GM21619 (cell line): ENCODE measurements at regions not wholly inside any gene's neighbourhood (a gene's known extent, or its start where the extent isn't known, plus 50 kb on each side); places are given as distances from the start of the nearest gene placed in this dataset.
"Not testable (repeated sequence)": the region's sequence is repeated elsewhere in the genome, so short reads cannot be mapped to it uniquely, and the experiment has no call there.

ENCODE experiments used
- ATAC-seq: cut with Tn5 transposase; IDR thresholded peaks from one replicate; pipeline ENCODE4 v1.9.1; 2021; ENCODE audit not compliant: unreplicated experiment

GRCh38 chr10:124217906-124218804, 124.8 kb upstream of the CHST15 start:
- ATAC-seq = no peak

GRCh38 chr10:124217031-124217430, 123.6 kb upstream of the CHST15 start:
- no peak for ATAC-seq

DNA sequence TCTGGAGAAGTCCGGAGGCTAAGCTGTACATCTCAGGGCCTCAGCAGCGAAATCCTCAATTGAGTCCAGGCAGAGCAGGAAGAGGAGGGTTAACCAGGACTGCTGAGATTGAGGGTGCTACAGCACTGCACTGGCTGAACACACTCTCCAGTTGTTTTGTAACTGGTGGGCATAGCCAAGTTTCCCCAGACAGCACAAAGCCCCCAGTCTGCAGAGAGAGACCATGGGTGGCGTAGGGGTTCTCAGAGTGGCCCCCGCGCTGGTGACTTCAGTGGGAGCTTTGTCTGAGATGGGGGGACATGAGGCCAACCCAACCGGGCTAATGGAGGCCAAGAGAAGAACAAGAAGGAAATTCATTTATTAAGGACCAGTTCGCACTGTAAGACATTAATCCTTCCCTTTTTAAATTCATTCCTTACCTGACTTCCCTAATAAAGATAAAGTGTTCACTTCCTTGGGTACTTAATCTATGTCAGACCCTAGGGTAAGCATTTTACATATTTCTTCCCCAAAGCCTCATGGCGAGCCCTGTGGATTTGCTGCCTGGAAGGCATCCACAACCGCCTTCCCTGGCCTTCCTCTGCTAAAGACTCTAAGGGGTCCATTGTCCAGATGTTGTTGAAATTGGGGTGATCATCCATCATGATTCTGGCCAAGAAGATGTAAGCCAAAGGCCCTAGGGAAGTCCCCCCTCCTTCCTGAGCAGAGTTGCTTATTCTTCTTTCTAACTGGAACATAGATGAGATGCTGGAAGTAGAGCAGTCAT, 121.4 kb upstream of the CHST15 start:
- ATAC-seq = no peak

DNA sequence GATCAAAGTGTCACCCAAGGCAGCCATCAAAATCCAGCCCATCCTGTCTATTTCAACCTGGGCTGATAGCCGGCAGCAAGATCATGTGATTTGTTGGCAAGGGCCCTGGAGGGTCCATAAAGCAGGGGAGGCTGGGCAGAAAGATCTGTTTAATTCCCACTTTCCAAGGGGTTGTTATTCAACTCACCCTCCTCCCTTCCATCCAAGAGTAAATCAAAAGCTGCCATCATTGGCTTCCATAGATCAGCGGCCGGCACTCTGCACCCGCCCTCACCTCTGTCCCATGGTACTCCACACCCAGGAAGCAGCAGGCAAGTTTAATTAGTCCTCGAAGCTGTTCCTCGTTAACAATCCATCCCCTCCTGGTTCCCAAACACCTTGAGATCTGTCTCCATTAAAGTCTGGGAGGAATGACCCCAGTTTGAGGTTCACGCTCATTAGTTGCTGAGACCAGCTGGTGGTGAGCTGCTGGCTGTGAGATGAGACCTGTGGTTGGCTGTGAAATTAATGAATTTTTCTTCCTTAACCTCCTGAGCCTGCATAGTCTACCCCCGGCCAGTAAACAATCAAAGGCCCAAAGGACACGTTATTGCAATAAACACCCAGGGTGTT, 120.6 kb upstream of the CHST15 start:
- no peak for ATAC-seq

DNA sequence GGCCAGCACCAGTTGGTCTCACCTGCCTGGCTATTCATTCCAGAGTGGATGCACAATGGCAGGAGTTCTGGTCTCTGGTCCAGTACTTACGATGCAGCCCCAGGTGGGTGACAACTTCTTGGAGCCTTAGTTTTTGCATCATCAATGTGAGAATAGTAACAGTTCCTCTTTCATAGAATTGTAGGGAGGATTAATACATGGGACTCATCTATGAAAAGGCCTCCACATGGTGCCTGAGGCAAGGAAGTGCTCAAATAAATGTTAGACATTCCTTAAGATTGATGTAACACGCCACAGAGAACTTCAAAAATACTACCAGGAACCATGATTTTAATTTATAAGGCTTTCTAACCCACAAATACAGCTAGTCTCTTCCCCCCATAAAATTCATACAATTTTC, 120.1 kb upstream of the CHST15 start:
- no peak for ATAC-seq

DNA sequence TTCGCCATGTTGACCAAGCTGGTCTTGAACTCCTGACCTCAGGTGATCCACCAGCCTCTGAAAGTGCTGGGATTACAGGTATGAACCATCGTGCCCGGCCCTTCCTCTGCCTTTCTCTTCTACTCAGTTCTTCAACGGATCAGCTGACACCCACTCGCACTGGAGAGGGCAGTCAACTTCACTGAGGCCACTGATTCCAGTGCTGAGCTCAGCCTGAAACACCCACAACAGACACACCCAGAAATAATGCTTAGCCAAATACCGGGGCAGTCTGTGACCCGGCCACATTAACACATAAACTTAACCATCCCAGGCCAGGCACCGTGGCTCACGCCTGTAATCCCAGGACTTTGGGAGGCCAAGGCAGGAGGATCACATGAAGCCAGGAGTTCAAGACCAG, 119.3 kb upstream of the CHST15 start:
- no peak for ATAC-seq

DNA sequence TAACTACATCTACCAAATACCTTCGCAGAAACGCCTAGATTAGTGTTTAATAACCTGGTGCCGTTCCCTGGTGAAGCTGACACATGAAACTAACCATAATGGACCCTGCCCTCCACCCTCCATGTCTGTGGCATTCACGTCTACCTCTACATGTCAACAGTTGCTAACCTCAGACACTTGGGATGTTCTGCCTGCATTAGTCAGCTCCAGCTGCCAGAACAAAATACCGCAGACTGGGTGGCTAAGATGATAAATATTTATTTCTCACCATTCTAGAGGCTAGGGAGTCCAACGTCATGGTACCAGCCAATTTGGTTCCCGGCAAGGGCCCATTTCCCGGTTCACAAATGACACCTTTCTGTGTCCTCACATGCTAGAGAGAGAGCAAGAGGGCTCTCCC, 118.5 kb upstream of the CHST15 start:
- no peak for ATAC-seq

DNA sequence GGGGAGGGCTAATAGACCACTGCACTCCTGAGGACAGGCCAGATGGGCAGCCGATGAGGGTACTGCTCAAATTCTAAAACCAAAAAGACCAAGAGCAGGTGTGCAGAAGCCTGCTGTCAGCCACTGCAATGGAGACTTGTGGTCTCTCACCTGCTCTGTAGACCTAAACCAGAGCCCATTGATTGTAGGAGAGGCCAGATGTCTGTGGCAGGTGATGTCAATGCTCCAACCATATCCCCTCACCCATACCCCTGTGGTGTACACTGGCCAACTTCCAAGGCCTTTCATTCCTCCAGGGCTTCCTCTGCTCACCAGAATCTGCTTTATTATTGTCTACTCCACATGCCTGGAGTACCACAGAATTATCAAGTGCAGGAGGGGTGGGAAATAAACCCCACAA, 116.9 kb upstream of the CHST15 start:
- ATAC-seq = no peak

DNA sequence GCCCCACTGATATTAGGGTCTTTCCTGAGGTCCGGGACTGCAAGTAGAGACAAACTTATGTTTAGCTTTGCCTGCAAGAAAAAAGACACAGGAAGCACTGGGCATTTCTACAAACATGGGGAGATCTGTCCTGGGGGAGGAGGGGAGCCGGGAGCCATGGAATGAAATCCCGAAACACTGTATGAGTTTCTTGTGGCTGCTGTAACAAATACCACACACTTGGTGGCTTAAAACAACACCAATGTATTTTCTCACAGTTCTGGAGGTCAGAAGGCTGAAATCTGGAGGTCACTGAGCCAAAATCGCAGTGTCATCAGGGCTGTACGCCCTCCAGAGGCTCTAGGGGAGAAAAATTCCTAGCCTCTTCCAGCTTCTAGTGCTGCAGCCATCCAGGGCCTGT, 114.0 kb upstream of the CHST15 start:
- no peak for ATAC-seq

- ATAC-seq = no peak
Measured at GRCh38 chr10:124206616-124207015, 113.2 kb upstream of the CHST15 start.

DNA sequence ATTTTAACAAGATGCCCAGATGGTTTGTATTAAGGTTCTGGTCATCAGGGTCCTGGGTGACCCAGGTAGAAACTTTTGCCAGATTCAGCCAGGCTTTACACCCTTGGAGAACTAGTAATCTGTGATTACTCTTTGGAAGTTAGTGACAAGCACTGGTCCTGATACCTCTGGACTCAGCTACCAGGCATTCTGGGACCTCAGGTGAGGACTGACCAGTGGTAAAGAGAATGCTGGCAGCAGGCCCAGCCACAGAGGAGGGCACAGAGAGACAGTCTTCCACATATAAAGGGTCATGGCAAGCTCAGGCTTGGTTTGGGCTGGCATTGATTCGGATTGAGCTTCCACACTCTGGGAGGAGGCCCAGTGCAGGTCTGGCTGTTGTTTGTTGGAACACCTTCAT, 112.0 kb upstream of the CHST15 start:
- ATAC-seq = no peak

GRCh38 chr10:124204726-124205125, 111.3 kb upstream of the CHST15 start:
- no peak for ATAC-seq

- no peak for ATAC-seq
Measured at GRCh38 chr10:124200011-124200410, 106.6 kb upstream of the CHST15 start.

- no peak for ATAC-seq
Measured at GRCh38 chr10:124198871-124199270, 105.5 kb upstream of the CHST15 start.

- no peak for ATAC-seq
Measured at GRCh38 chr10:124198125-124198501, 104.7 kb upstream of the CHST15 start.

DNA sequence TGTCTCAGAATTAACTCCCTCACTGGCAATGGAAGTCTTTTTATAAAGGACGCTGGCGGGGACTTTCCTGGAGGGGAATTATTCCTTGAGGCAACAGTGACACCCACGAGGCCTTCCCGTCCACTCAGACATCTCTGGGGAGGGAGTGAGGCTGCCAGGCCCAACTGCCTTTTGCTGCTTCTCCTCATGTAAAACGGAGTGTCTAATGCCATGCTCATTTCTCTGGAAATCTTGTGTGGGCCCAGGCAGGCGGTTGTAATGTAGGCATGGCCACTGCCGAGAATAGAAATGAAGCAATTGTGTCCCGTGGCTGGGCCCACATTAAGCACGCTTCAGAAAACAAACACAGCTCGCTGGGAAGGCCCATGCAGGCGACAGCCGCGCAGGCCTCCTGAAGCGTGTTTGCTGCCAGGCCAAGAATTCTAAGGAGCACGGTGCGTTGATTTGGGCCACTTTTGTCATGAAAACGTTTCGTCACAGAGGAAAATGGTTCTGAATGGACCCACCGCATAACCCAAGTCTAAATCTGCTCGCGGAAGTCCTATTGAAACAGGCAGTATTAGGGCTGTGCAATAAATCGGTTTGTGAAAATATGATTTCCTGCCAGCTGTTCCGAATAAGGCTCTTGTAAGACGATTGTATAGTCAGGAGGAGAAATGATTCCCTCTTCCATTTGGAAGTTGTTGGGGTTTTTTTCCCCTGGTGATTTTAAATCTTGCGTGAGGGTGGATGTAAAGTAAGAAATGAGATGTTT, 104.2 kb upstream of the CHST15 start:
- no peak for ATAC-seq

- no peak for ATAC-seq
Measured at GRCh38 chr10:124196659-124197058, 103.3 kb upstream of the CHST15 start.

DNA sequence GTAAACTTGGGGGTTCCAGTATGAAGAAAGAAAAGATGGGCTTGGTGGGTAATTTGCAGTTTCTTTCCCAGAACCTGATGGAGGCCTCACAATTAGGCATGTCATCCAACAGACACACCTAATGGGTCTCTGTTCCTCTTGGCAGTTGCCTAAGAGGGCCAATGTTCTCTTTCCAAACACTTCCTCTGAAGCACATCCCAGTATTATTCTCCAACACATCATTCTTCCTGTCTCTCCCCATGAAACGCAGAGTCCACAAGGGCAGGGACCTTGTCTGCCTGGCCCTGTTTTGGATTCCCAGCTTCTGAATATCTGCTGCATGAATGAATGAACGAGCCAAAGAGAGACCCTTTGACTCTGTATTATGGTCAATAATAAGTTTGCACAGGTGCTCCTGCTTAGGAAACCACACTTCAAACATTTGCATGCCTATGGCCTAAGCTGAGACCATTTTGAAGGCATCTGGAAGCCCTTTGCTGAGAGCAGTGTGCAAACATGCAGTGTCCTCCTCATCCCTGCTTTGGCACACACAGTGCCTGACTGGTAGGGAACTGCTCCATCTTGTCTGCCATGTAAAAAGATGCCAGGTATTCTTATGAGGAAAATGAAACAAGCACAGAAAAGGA, 100.9 kb upstream of the CHST15 start:
- ATAC-seq = no peak

DNA sequence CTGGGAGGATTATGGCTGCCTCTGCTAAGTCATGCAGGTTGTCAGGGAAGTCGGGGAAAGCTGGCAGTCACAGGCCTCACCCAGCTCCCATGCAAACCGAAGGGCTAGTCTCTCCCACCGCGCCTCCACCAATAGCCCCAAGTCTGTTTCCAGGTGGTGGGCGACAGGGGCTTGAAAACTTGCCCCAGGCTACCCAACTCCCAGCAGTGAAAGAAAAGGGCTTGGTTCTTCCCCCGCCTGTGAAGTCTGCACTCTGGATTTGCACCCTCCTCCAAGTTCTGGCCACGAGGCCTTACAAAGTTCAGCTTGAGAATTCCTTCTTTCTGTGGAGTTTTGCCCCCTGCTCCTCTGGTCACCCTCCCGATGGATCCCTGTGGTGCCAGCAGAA, 99.9 kb upstream of the CHST15 start:
- no peak for ATAC-seq

DNA sequence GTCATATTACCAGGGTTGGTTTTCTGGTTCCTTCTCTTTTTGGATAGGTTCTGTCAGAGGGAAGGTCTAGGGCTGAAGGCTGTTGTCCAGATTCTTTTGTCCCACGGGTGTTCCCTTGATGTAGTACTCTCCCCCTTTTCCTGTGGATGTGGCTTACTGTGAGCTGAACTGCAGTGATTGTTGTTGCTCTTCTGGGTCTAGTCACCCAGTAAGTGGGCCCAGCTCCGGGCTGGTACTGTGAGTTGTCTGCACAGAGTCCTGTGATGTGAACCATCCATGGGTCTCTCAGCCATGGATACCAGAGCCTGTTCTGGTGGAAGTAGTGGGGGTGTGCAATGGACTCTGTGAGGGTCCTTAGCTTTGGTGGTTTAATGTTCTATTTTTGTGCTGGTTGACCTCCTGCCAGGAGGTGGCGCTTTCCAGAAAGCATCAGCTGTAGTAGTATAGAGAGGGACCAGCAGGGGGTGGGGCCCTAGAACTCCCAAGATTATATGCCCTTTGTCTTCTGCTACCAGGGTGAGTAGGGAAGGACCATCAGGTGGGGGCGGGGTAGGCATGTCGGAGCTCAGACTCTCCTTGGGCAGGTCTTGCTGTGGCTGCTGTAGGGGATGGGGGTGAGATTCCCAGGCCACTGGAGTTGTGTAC, 99.4 kb upstream of the CHST15 start:
- not testable (repeated sequence) for ATAC-seq
